ENCODE measurements at regions not wholly inside any gene's neighbourhood (a gene's known extent, or its start where the extent isn't known, plus 50 kb on each side); places are given as distances from the start of the nearest gene placed in this dataset.

GRCh38 chr18:4807604-4808293 lies 352.6 kb upstream of the DLGAP1 start:
- ATAC-seq (no peak), DNase-seq (no peak)
- Histone ChIP-seq H3K4me3 (ENCODE audit: low read length) (no peak overlapping the region), H3K27me3 (ENCODE audit: control insufficient read depth in 2 of 2, insufficient read depth in 2 of 2, low read length in 2 of 2) (no peaks in the 10 kb centered on the region), H3K9me3 (ENCODE audit: control insufficient read depth in 2 of 3, low read length in 3 of 3) (no peaks in the 10 kb centered on the region), H3K4me1 (ENCODE audit: control insufficient read depth in 2 of 2, insufficient read depth in 2 of 2, low read length in 2 of 2) (no peaks in the 10 kb centered on the region), H3K27ac (ENCODE audit: low read depth, low read length) (no peak overlapping the region), H3K36me3 (ENCODE audit: control insufficient read depth in 2 of 3, insufficient read depth in 3 of 3, low read length in 3 of 3) (no peaks in the 10 kb centered on the region)
- Mint-ChIP-seq H3K4me1 (no peaks in the 10 kb centered on the region), H3K27ac (no peak overlapping the region), H3K9me3 (peaks cover 0 to 15% (median 4%) of the 10 kb centered on the region in 11 donors), H3K36me3 (no peaks in the 10 kb centered on the region), H3K27me3 (peaks cover 0 to 4% (median 0%) of the 10 kb centered on the region in 5 donors), H3K4me3 (no peak overlapping the region)
- intact Hi-C loops (cut with micrococcal nuclease): no loop called here
- ChIA-PET CTCF (no interaction called here), POLR2A (no interaction called here)

DNA sequence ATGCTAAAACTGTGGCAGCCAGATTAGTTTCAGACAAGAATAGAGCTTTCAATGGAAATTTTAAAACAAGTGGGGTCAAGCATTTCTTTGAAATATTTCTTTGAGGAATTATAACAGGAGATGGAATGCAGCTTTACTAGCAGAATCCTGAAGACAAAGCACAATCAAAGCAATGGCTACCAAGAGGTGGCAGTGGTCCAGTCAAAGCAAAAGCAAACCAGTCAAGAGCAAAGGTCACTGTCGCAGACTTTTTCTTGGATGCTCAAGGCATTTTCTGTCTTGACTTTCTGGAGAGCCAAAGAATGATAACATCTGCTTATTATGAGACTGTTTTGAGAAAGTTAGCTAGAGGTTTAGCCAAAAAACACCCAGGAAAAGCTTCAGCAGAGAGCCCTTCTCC lies 351.2 kb upstream of the DLGAP1 start:
- Mint-ChIP-seq H3K27me3 (peaks cover 0 to 4% (median 0%) of the 10 kb centered on the region in 5 donors), H3K4me3 (no peak overlapping the region), H3K4me1 (no peaks in the 10 kb centered on the region), H3K36me3 (no peaks in the 10 kb centered on the region), H3K27ac (no peak overlapping the region), H3K9me3 (peaks cover 0 to 15% (median 4%) of the 10 kb centered on the region in 11 donors)
- Histone ChIP-seq H3K4me1 (ENCODE audit: control insufficient read depth in 2 of 2, insufficient read depth in 2 of 2, low read length in 2 of 2) (no peaks in the 10 kb centered on the region), H3K27me3 (ENCODE audit: control insufficient read depth in 2 of 2, insufficient read depth in 2 of 2, low read length in 2 of 2) (no peaks in the 10 kb centered on the region), H3K9me3 (ENCODE audit: control insufficient read depth in 2 of 3, low read length in 3 of 3) (no peaks in the 10 kb centered on the region), H3K27ac (ENCODE audit: low read depth, low read length) (no peak overlapping the region), H3K4me3 (ENCODE audit: low read length) (no peak overlapping the region), H3K36me3 (ENCODE audit: control insufficient read depth in 2 of 3, insufficient read depth in 3 of 3, low read length in 3 of 3) (no peaks in the 10 kb centered on the region)
- CTCF ChIA-PET: no interaction called here
- ATAC-seq: no peak
- no peak for DNase-seq
- POLR2A ChIA-PET: no interaction called here
- intact Hi-C loops (cut with micrococcal nuclease): no loop called here

DNA sequence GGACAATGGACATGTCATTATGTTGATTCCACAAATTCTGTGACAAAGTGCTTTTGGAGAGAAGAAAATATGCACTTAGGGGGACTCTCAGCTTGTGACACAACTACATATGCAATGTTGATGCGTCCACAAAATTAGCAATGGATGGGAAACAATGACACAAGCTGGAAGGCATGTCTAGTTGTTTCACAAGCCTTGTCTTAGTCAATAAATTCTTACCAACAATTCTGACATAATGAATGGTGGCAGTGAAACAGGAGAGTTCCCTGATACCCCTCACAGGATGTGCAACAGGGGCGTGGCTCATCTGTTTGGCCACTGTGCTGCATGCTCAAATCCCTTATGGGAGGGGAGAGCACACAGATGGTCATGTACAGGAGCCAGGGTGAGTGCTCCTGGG lies 347.2 kb upstream of the DLGAP1 start:
- no peak overlapping the region for H3K27ac Mint-ChIP-seq
- POLR2A ChIA-PET: no interaction called here
- H3K27ac ChIP-seq (ENCODE audit: low read depth, low read length): no peak overlapping the region
- H3K27me3 Mint-ChIP-seq: peaks cover 0 to 4% (median 0%) of the 10 kb centered on the region in 5 donors
- no peaks in the 10 kb centered on the region for H3K36me3 Mint-ChIP-seq
- ATAC-seq (no peak), DNase-seq (no peak)
- H3K4me1 Mint-ChIP-seq: no peaks in the 10 kb centered on the region
- H3K4me3 Mint-ChIP-seq: no peak overlapping the region
- no peaks in the 10 kb centered on the region for H3K9me3 ChIP-seq (ENCODE audit: control insufficient read depth in 2 of 3, low read length in 3 of 3)
- CTCF ChIA-PET: no interaction called here
- H3K27me3 ChIP-seq (ENCODE audit: control insufficient read depth in 2 of 2, insufficient read depth in 2 of 2, low read length in 2 of 2): no peaks in the 10 kb centered on the region
- intact Hi-C loops (cut with micrococcal nuclease): no loop called here
- H3K36me3 ChIP-seq (ENCODE audit: control insufficient read depth in 2 of 3, insufficient read depth in 3 of 3, low read length in 3 of 3): no peaks in the 10 kb centered on the region
- H3K9me3 Mint-ChIP-seq: peaks cover 0 to 15% (median 9%) of the 10 kb centered on the region in 11 donors
- H3K4me3 ChIP-seq (ENCODE audit: low read length): no peak overlapping the region
- no peaks in the 10 kb centered on the region for H3K4me1 ChIP-seq (ENCODE audit: control insufficient read depth in 2 of 2, insufficient read depth in 2 of 2, low read length in 2 of 2)

GRCh38 chr18:4801151-4801550 lies 346.0 kb upstream of the DLGAP1 start:
- H3K4me3 ChIP-seq (ENCODE audit: low read length): no peak overlapping the region
- H3K9me3 ChIP-seq (ENCODE audit: control insufficient read depth in 2 of 3, low read length in 3 of 3): no peaks in the 10 kb centered on the region
- Mint-ChIP-seq H3K36me3 (no peaks in the 10 kb centered on the region), H3K27me3 (peaks cover 0 to 4% (median 0%) of the 10 kb centered on the region in 5 donors), H3K9me3 (peaks cover 0 to 15% (median 9%) of the 10 kb centered on the region in 11 donors), H3K27ac (no peak overlapping the region), H3K4me1 (no peaks in the 10 kb centered on the region), H3K4me3 (no peak overlapping the region)
- no peaks in the 10 kb centered on the region for H3K4me1 ChIP-seq (ENCODE audit: control insufficient read depth in 2 of 2, insufficient read depth in 2 of 2, low read length in 2 of 2)
- H3K27me3 ChIP-seq (ENCODE audit: control insufficient read depth in 2 of 2, insufficient read depth in 2 of 2, low read length in 2 of 2): no peaks in the 10 kb centered on the region
- no peaks in the 10 kb centered on the region for H3K36me3 ChIP-seq (ENCODE audit: control insufficient read depth in 2 of 3, insufficient read depth in 3 of 3, low read length in 3 of 3)
- intact Hi-C loops (cut with micrococcal nuclease): no loop called here
- H3K27ac ChIP-seq (ENCODE audit: low read depth, low read length): no peak overlapping the region
- ChIA-PET CTCF (no interaction called here), POLR2A (no interaction called here)
- ATAC-seq: no peak
- no peak for DNase-seq

DNA sequence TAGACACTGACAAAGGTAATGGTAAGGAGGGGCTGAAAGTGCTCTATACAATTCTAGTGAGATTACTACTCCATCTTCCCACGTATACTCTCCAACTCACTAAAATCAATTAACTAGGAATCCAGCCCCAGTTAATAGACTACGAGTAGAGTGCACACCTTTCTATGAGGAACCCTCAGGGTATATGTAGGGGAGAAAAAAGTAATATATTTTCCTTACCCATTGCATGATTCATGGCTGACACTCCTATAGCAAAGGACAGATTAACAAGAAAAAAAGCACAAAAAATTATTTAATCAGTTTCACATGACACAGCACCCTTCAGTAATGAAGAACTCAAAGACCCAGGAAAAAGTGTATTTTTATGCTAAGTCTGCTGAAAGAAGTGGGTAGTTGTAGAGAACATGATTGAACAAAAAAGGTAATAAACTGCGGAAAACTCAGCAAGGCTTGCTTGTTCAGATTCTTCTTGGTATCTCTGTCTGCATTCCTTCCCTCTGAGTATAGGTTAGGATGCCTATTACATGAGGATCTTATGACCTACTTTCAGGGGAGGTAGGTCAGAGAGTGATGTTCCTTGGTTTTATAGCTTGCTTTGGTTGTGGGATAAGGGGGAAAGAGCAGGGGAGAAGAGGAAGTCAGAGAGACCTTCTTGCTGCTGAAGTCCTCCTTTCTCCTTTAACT lies 342.0 kb upstream of the DLGAP1 start:
- Histone ChIP-seq H3K36me3 (ENCODE audit: control insufficient read depth in 2 of 3, insufficient read depth in 3 of 3, low read length in 3 of 3) (no peaks in the 10 kb centered on the region), H3K27ac (ENCODE audit: low read depth, low read length) (no peak overlapping the region), H3K4me3 (ENCODE audit: low read length) (no peak overlapping the region), H3K4me1 (ENCODE audit: control insufficient read depth in 2 of 2, insufficient read depth in 2 of 2, low read length in 2 of 2) (no peaks in the 10 kb centered on the region), H3K9me3 (ENCODE audit: control insufficient read depth in 2 of 3, low read length in 3 of 3) (no peaks in the 10 kb centered on the region), H3K27me3 (ENCODE audit: control insufficient read depth in 2 of 2, insufficient read depth in 2 of 2, low read length in 2 of 2) (no peaks in the 10 kb centered on the region)
- ATAC-seq: no peak
- peaks cover 2 to 26% (median 10%) of the 10 kb centered on the region in 11 donors for H3K9me3 Mint-ChIP-seq
- DNase-seq: no peak
- no peaks in the 10 kb centered on the region for H3K27me3 Mint-ChIP-seq
- H3K4me3 Mint-ChIP-seq: no peak overlapping the region
- no peaks in the 10 kb centered on the region for H3K4me1 Mint-ChIP-seq
- intact Hi-C loops (cut with micrococcal nuclease): no loop called here
- H3K27ac Mint-ChIP-seq: no peak overlapping the region
- H3K36me3 Mint-ChIP-seq: no peaks in the 10 kb centered on the region
- ChIA-PET POLR2A (no interaction called here), CTCF (no interaction called here)

DNA sequence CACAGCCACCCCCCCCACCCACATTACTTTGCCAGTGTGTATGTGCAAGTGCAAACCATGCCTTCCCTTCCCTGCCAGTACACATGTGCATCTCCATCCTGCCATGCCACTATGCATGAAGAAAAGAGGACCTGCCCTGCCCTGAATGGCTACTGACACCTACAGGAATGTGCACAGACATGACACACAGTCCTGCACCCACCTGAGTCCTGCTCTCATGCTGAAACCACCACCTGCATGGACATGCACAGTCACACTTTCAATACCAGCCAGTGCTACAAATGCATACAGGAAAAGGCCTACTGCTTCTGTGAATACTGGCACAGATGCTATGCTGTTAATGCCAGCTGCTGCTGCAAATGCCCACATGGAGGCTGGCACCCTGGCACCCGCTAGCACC lies 334.4 kb upstream of the DLGAP1 start:
- POLR2A ChIA-PET: no interaction called here
- H3K27me3 Mint-ChIP-seq: no peaks in the 10 kb centered on the region
- H3K4me1 Mint-ChIP-seq: no peaks in the 10 kb centered on the region
- H3K9me3 Mint-ChIP-seq: peaks cover 0 to 31% (median 8%) of the 10 kb centered on the region in 11 donors
- ATAC-seq: no peak
- Histone ChIP-seq H3K9me3 (ENCODE audit: control insufficient read depth in 2 of 3, low read length in 3 of 3) (no peaks in the 10 kb centered on the region), H3K4me1 (ENCODE audit: control insufficient read depth in 2 of 2, insufficient read depth in 2 of 2, low read length in 2 of 2) (no peaks in the 10 kb centered on the region), H3K27ac (ENCODE audit: low read depth, low read length) (no peak overlapping the region), H3K27me3 (ENCODE audit: control insufficient read depth in 2 of 2, insufficient read depth in 2 of 2, low read length in 2 of 2) (no peaks in the 10 kb centered on the region), H3K4me3 (ENCODE audit: low read length) (no peak overlapping the region), H3K36me3 (ENCODE audit: control insufficient read depth in 2 of 3, insufficient read depth in 3 of 3, low read length in 3 of 3) (no peaks in the 10 kb centered on the region)
- DNase-seq: no peak
- H3K27ac Mint-ChIP-seq: no peak overlapping the region
- CTCF ChIA-PET: no interaction called here
- no peaks in the 10 kb centered on the region for H3K36me3 Mint-ChIP-seq
- intact Hi-C loops (cut with micrococcal nuclease): no loop called here
- H3K4me3 Mint-ChIP-seq: no peak overlapping the region

GRCh38 chr18:4781873-4782272 lies 326.8 kb upstream of the DLGAP1 start:
- Histone ChIP-seq H3K27ac (ENCODE audit: low read depth, low read length) (no peak overlapping the region), H3K9me3 (ENCODE audit: control insufficient read depth in 2 of 3, low read length in 3 of 3) (no peaks in the 10 kb centered on the region), H3K4me1 (ENCODE audit: control insufficient read depth in 2 of 2, insufficient read depth in 2 of 2, low read length in 2 of 2) (no peaks in the 10 kb centered on the region), H3K36me3 (ENCODE audit: control insufficient read depth in 2 of 3, insufficient read depth in 3 of 3, low read length in 3 of 3) (no peaks in the 10 kb centered on the region), H3K4me3 (ENCODE audit: low read length) (no peak overlapping the region), H3K27me3 (ENCODE audit: control insufficient read depth in 2 of 2, insufficient read depth in 2 of 2, low read length in 2 of 2) (no peaks in the 10 kb centered on the region)
- H3K4me1 Mint-ChIP-seq: peaks cover 0 to 1% (median 0%) of the 10 kb centered on the region in 7 donors
- H3K27me3 Mint-ChIP-seq: peaks cover 0 to 5% (median 0%) of the 10 kb centered on the region in 5 donors
- peaks cover 0 to 10% (median 7%) of the 10 kb centered on the region in 11 donors for H3K9me3 Mint-ChIP-seq
- no peak overlapping the region for H3K4me3 Mint-ChIP-seq
- ATAC-seq (no peak), DNase-seq (no peak)
- no peaks in the 10 kb centered on the region for H3K36me3 Mint-ChIP-seq
- intact Hi-C loops (cut with micrococcal nuclease): no loop called here
- CTCF ChIA-PET: interaction anchor here (0.6 kb wide), 1 partner anchor 755 kb away, joined by 4 read pairs; no protein-coding TSS in a partner anchor
- no peak overlapping the region for H3K27ac Mint-ChIP-seq
- POLR2A ChIA-PET: no interaction called here
